DND-41 (cell line): ENCODE measurements at regions not wholly inside any gene's neighbourhood (a gene's known extent, or its start where the extent isn't known, plus 50 kb on each side); places are given as distances from the start of the nearest gene placed in this dataset.

Experiments used
- ATAC-seq: fragments of 200-7000 bp; cut with Tn5 transposase; 3 replicates; pipeline ENCODE4 v1.9.1; 2021; ENCODE audit warnings: low read depth; ENCODE audit not compliant: insufficient read depth
- DNase-seq: peaks from one replicate; pipeline ENCODE4 v3.0.0-alpha.2; 2020
- H2AFZ ChIP-seq: 2 replicates; pipeline ENCODE4 v1.6.0; 2012; ENCODE audit warnings: low read depth, low read length
- H3K27ac ChIP-seq: 2 replicates; pipeline ENCODE4 v1.5.1; 2012; ENCODE audit warnings: low read length, inconsistent platforms
- H3K27me3 ChIP-seq: fragments of 200-600 bp; sonication (generic); 2 replicates; pipeline ENCODE4 v1.6.0; 2012; ENCODE audit warnings: low read length, mild to moderate bottlenecking, inconsistent platforms; ENCODE audit not compliant: insufficient read depth, poor library complexity
- H3K36me3 ChIP-seq: 2 replicates; pipeline ENCODE4 v1.5.1; 2012; ENCODE audit warnings: low read length, inconsistent platforms; ENCODE audit not compliant: insufficient read depth
- H3K4me1 ChIP-seq: 2 replicates; pipeline ENCODE4 v1.5.1; 2012; ENCODE audit warnings: mild to moderate bottlenecking, low read length; ENCODE audit not compliant: insufficient read depth
- H3K4me2 ChIP-seq: 2 replicates; pipeline ENCODE4 v1.6.0; 2012; ENCODE audit warnings: mild to moderate bottlenecking, moderate library complexity, low read length, inconsistent platforms; ENCODE audit not compliant: insufficient read depth
- H3K4me3 ChIP-seq, 2 experiments: fragments of 200-600 bp in 1 of 2; shearing (Covaris generic) in 1 of 2; 2 replicates each; pipeline ENCODE4 v1.5.1; 2012 to 2016; ENCODE audit warnings: inconsistent platforms in 2 of 2, low read length in 2 of 2, mild to moderate bottlenecking in 2 of 2, low read depth in 1 of 2, moderate library complexity in 1 of 2
- H3K79me2 ChIP-seq: 2 replicates; pipeline ENCODE4 v1.6.0; 2012; ENCODE audit warnings: low read length, inconsistent platforms; ENCODE audit not compliant: insufficient read depth
- H3K9ac ChIP-seq: 2 replicates; pipeline ENCODE4 v1.6.0; 2012; ENCODE audit warnings: low read depth, mild to moderate bottlenecking, inconsistent platforms, low read length, moderate library complexity
- H3K9me3 ChIP-seq: 2 replicates; pipeline ENCODE4 v1.5.1; 2012; ENCODE audit warnings: low read length, moderate library complexity, mild to moderate bottlenecking, inconsistent platforms; ENCODE audit not compliant: insufficient read depth, severe bottlenecking
- H4K20me1 ChIP-seq: 2 replicates; pipeline ENCODE4 v1.6.0; 2012; ENCODE audit warnings: low read length; ENCODE audit not compliant: insufficient read depth
- EZH2 ChIP-seq: IDR thresholded peaks from 3 replicates; pipeline ENCODE4 v1.6.1; 2012; ENCODE audit warnings: borderline replicate concordance, low read depth, mild to moderate bottlenecking, moderate library complexity, low read length, inconsistent platforms; ENCODE audit not compliant: severe bottlenecking
- TF ChIP-seq, protein P1 (sequence below): IDR thresholded peaks from 2 replicates; pipeline ENCODE4 v1.5.1; 2012; ENCODE audit warnings: borderline replicate concordance, low read length, moderate library complexity, mild to moderate bottlenecking; ENCODE audit not compliant: poor library complexity, severe bottlenecking; ENCODE audit errors: extremely low read depth

DNA sequence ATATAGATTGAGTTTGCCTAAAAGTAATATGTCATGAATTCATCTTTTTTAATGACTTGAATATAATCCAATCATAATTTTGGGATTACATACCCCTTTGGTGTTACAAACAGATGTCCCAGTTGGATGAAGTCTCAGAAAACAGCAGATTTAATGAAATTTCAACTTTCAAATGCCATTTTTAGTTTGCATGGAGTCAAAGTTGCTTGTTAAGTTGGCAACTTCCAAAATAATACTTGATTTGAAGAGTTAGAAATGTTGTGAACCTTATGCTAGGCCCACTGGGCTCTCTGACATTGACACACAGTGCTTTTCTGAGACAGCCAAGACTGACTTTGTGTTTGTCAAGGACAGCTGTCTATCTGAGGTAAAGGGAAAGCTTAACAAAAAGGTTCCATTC lies 248.1 kb downstream of the KIF20B start:
- no peak overlapping the region for H2AFZ ChIP-seq
- no peak overlapping the region for H3K4me2 ChIP-seq
- H3K79me2 ChIP-seq, result no peaks in the 10 kb centered on the region
- DNase-seq, result no peak
- no peaks in the 10 kb centered on the region for H4K20me1 ChIP-seq
- peaks cover 7% of the 10 kb centered on the region for H3K4me1 ChIP-seq
- H3K9me3 ChIP-seq, result no peaks in the 10 kb centered on the region
- no peaks in the 10 kb centered on the region for H3K36me3 ChIP-seq
- ATAC-seq, result no peak
- no peak overlapping the region for H3K27ac ChIP-seq
- TF ChIP-seq, protein P1, sequence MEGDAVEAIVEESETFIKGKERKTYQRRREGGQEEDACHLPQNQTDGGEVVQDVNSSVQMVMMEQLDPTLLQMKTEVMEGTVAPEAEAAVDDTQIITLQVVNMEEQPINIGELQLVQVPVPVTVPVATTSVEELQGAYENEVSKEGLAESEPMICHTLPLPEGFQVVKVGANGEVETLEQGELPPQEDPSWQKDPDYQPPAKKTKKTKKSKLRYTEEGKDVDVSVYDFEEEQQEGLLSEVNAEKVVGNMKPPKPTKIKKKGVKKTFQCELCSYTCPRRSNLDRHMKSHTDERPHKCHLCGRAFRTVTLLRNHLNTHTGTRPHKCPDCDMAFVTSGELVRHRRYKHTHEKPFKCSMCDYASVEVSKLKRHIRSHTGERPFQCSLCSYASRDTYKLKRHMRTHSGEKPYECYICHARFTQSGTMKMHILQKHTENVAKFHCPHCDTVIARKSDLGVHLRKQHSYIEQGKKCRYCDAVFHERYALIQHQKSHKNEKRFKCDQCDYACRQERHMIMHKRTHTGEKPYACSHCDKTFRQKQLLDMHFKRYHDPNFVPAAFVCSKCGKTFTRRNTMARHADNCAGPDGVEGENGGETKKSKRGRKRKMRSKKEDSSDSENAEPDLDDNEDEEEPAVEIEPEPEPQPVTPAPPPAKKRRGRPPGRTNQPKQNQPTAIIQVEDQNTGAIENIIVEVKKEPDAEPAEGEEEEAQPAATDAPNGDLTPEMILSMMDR, result no peak
- TF ChIP-seq EZH2, result no peak
- H3K4me3 ChIP-seq, result no peak overlapping the region
- no peaks in the 10 kb centered on the region for H3K27me3 ChIP-seq
- no peak overlapping the region for H3K9ac ChIP-seq

DNA sequence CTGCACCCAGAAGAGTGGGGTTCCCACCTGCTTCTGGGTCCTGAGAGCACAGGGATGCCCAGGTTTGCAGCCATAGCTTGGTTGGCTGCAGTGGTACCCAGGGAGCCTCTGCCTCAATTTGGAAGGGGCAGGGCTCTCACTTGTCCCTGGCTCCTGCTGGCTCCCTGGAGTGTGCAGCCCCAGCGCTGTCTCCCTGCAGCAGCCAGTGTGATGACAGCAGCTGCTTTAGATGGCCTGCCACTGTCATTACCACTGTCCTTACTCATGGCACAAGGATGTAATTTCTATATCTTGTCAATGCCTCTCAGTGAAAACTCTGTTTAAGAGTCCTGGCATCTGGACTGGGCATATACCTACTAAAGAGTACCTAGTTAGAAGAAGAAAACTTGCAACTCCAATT lies 250.9 kb downstream of the KIF20B start:
- no peak overlapping the region for H3K4me3 ChIP-seq
- no peaks in the 10 kb centered on the region for H3K79me2 ChIP-seq
- DNase-seq (no peak), ATAC-seq (no peak)
- H3K4me1 ChIP-seq, result no peaks in the 10 kb centered on the region
- no peaks in the 10 kb centered on the region for H3K27me3 ChIP-seq
- no peaks in the 10 kb centered on the region for H3K36me3 ChIP-seq
- no peaks in the 10 kb centered on the region for H4K20me1 ChIP-seq
- no peaks in the 10 kb centered on the region for H3K9me3 ChIP-seq
- H2AFZ ChIP-seq, result no peak overlapping the region
- H3K9ac ChIP-seq, result no peak overlapping the region
- H3K4me2 ChIP-seq, result no peak overlapping the region
- TF ChIP-seq EZH2, result no peak
- TF ChIP-seq, protein P1, result no peak
- H3K27ac ChIP-seq, result no peak overlapping the region

DNA sequence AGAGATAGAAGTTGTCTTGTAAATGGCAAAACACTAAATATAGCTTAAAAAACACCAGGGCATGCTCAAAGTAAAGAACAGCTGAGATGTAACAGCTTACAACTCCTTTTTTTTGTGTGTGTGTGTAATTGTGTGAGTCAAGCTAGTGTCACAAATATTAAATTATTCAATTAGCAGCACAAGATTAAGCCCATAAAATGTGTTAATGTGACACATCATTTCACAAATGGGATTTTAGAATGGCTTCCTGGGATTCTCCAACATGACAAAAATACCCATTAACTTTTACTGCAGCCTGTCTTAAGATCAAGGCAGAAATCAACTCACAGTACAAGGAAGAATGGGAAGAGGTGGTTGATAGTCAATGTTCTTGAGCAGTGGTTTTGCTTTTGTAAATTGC lies 251.4 kb downstream of the KIF20B start:
- Histone ChIP-seq H3K9ac (no peak overlapping the region), H2AFZ (no peak overlapping the region), H3K27me3 (no peaks in the 10 kb centered on the region), H3K4me2 (no peak overlapping the region), H3K79me2 (no peaks in the 10 kb centered on the region), H3K36me3 (no peaks in the 10 kb centered on the region), H3K4me1 (no peaks in the 10 kb centered on the region), H3K9me3 (no peaks in the 10 kb centered on the region), H3K27ac (no peak overlapping the region), H4K20me1 (no peaks in the 10 kb centered on the region), H3K4me3 (no peak overlapping the region)
- no peak for DNase-seq
- TF ChIP-seq, protein P1, result no peak
- TF ChIP-seq EZH2, result no peak
- no peak for ATAC-seq

DNA sequence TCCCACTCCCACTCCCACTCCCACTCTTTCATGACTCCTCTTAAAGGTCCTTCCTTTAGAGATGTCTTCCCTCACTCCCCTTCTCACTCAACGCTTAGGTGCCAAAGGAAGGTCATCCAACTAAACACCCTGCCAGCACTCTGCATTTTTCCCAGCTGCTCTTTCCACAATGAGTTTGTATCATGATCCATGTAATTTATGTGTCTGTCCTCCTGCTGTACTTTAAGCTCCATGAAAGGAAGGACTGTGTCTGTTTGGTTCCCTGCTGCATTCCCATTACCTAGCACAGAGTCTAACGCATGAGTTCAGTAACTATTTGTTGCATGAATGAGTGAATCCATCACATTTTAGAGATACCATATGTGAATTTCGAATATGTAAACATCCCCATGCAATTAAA lies 252.7 kb downstream of the KIF20B start:
- no peaks in the 10 kb centered on the region for H3K9me3 ChIP-seq
- H2AFZ ChIP-seq, result no peak overlapping the region
- H3K79me2 ChIP-seq, result no peaks in the 10 kb centered on the region
- H4K20me1 ChIP-seq, result no peaks in the 10 kb centered on the region
- no peak overlapping the region for H3K4me2 ChIP-seq
- no peak overlapping the region for H3K27ac ChIP-seq
- H3K9ac ChIP-seq, result no peak overlapping the region
- H3K27me3 ChIP-seq, result peaks cover 8% of the 10 kb centered on the region
- H3K4me3 ChIP-seq, result no peak overlapping the region
- ATAC-seq (no peak), DNase-seq (no peak)
- no peaks in the 10 kb centered on the region for H3K4me1 ChIP-seq
- TF ChIP-seq, protein P1, result no peak
- no peak for TF ChIP-seq EZH2
- H3K36me3 ChIP-seq, result no peaks in the 10 kb centered on the region
